HG02610 (cell line): ENCODE measurements at regions not wholly inside any gene's neighbourhood (a gene's known extent, or its start where the extent isn't known, plus 50 kb on each side); places are given as distances from the start of the nearest gene placed in this dataset.
"Not testable (repeated sequence)": the region's sequence is repeated elsewhere in the genome, so short reads cannot be mapped to it uniquely, and the experiment has no call there.

Source experiments
- ATAC-seq: cut with Tn5 transposase; IDR thresholded peaks from one replicate; pipeline ENCODE4 v1.9.1; 2021; ENCODE audit warnings: mild to moderate bottlenecking, moderate library complexity; ENCODE audit not compliant: unreplicated experiment

GRCh38 chr15:37397266-37398022, 297.1 kb upstream of the MEIS2 start:
- ATAC-seq, result no peak

DNA sequence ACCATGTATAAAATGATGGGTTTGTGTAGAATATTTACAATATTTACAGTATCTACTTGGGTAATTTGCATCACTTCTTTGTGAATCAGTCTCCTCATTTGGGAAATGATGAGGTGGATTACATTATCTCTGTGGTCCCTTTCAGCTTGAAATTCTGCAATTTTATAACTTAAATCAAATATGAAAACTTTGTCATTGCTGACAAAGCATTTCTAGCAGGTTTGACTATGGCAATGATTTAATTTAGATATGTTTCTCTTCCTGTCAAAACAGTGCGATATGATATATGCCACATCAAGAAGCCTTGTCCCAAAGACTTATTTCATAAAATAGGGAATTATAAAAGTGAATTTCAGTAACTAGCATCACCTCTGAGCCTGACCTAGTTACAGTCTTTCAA, 315.8 kb upstream of the MEIS2 start:
- no peak for ATAC-seq

GRCh38 chr15:37425541-37425940, 325.2 kb upstream of the MEIS2 start:
- no peak for ATAC-seq

GRCh38 chr15:37427393-37427792, 327.0 kb upstream of the MEIS2 start:
- not testable (repeated sequence) for ATAC-seq

- ATAC-seq, result no peak
Observed at GRCh38 chr15:37446921-37447320, 346.6 kb upstream of the MEIS2 start.

GRCh38 chr15:37452498-37452897, 352.1 kb upstream of the MEIS2 start:
- ATAC-seq, result no peak

GRCh38 chr15:37480482-37480881, 380.1 kb upstream of the MEIS2 start:
- no peak for ATAC-seq

- no peak for ATAC-seq
Observed at GRCh38 chr15:37481126-37481525, 380.8 kb upstream of the MEIS2 start.

GRCh38 chr15:37483779-37484178, 383.4 kb upstream of the MEIS2 start:
- ATAC-seq, result no peak

DNA sequence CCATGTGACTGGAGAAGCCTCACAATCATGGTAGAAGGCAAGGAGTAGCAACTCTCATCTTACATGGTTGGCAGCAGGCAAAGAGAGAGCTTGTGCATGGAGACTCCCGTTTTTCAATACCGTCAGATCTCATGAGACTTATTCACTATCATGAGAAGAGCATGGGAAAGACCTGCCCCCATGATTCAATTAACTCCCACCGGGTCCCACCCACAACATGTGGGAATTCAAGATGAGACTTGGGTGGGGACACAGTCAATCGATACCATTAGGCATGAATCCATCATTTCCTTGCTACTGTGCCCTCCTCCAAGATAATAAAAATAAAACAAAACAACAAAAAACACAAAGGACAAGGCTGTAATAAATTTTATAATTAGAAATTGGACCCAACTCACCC, 384.7 kb upstream of the MEIS2 start:
- ATAC-seq, result no peak

GRCh38 chr15:37490707-37491106, 390.4 kb upstream of the MEIS2 start:
- no peak for ATAC-seq

- ATAC-seq, result no peak
Observed at GRCh38 chr15:37516621-37517020, 416.3 kb upstream of the MEIS2 start.

DNA sequence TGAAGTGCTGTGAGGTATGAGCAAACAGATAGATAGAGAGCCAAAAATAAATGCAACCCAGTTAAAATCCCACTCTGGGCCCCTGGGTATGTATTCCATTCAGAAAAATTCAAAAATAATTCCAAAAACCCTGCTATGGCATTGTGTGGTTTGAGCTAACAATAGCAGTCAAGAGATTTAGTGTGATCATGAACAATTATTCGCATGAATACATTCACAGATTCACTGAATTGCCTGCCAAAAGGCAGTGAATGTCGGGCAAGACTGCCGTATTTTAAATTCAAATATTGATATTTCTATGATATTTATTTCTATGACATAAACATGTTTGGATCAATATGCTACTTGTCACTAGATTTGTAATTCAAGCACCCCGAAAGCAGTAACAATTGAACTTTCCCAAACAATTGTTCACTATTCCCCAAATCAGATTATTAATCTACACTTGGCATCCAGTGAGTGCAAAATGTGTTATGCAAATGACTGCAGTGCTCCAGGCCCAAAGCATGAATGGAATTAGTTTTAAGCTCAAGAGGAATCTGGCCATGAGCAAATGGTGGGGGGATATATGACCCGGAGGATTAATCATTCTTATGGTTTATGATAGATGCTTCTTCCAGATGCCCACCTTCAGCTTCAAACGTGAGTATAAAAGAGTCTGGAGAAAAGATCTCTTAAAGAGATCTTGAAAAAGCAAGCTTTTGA, 417.0 kb upstream of the MEIS2 start:
- no peak for ATAC-seq

- ATAC-seq, result no peak
Observed at GRCh38 chr15:37518436-37518835, 416.0 kb upstream of the TMCO5A start.

GRCh38 chr15:37520026-37520425, 414.4 kb upstream of the TMCO5A start:
- ATAC-seq, result no peak

DNA sequence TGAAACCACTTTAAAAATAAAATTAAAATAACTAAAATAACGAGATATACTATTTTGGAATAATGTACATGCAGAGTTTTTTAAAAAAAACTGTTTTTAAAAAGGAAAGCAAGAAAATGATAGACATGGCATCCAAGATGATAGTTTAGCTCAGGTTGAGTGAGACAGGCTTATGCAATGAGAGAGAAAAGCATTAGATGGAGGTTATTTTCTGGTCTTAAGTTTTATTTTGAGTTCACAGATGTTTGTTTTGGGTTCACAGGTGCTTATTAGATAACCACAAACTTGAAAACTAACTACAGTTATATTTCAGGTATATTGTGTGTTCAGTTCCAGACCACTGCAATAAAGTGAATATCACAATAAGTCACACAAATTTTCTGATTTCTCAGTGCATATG, 413.6 kb upstream of the TMCO5A start:
- ATAC-seq, result no peak

- ATAC-seq, result no peak
Observed at GRCh38 chr15:37524601-37525000, 409.8 kb upstream of the TMCO5A start.

- ATAC-seq, result no peak
Observed at GRCh38 chr15:37528432-37528831, 406.0 kb upstream of the TMCO5A start.

- no peak for ATAC-seq
Observed at GRCh38 chr15:37536967-37537605, 397.4 kb upstream of the TMCO5A start.

DNA sequence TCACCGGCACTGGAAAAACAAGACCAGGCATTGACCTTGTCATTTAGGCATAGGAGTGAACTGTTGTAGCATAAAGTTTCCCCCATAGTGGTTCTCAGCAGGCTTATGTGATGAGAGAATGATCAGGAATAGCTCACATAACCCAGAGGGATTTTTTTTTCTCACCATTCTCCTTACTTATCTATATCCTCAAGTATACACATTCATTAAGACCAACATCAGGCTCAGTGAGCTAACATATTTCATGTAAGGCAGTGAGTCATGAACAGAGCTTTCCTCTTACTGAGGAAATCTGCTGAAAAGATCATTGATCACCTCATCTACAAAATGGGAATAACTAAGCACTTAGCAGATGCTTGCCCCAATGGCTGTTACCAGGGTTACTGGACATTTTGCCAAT, 396.6 kb upstream of the TMCO5A start:
- no peak for ATAC-seq

DNA sequence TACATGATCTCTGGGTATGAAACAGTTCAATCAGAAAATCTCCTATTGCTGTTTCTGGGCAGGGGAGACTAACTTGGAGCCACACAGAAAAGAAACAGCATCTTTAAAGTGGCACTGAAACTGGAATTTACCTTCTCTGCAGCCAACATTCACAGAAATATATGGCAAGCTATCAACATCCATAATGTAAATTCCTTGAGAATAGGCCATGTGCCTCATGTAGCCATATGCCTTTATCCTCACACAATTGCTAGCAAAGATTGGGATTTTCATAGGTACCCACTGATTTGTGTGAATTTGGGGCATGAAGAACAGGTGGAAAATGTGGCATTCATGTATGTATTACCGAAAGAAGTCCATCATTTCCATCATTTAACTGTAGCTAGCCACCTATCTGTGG, 386.3 kb upstream of the TMCO5A start:
- no peak for ATAC-seq
